GM23248 (cell line): ENCODE measurements at regions not wholly inside any gene's neighbourhood (a gene's known extent, or its start where the extent isn't known, plus 50 kb on each side); places are given as distances from the start of the nearest gene placed in this dataset.

Experiments
- EZH2 ChIP-seq: fragments of 200-600 bp; sonication (generic); IDR thresholded peaks from 2 replicates; pipeline ENCODE4 v1.6.1; 2018; ENCODE audit warnings: antibody characterized with exemption, mild to moderate bottlenecking; ENCODE audit not compliant: insufficient read depth, poor library complexity, severe bottlenecking
- EZH2phosphoT487 ChIP-seq: fragments of 200-600 bp; sonication (generic); IDR thresholded peaks from 2 replicates; pipeline ENCODE4 v1.6.1; 2018; ENCODE audit warnings: antibody characterized with exemption, moderate library complexity, mild to moderate bottlenecking, low read depth; ENCODE audit not compliant: insufficient read depth

DNA sequence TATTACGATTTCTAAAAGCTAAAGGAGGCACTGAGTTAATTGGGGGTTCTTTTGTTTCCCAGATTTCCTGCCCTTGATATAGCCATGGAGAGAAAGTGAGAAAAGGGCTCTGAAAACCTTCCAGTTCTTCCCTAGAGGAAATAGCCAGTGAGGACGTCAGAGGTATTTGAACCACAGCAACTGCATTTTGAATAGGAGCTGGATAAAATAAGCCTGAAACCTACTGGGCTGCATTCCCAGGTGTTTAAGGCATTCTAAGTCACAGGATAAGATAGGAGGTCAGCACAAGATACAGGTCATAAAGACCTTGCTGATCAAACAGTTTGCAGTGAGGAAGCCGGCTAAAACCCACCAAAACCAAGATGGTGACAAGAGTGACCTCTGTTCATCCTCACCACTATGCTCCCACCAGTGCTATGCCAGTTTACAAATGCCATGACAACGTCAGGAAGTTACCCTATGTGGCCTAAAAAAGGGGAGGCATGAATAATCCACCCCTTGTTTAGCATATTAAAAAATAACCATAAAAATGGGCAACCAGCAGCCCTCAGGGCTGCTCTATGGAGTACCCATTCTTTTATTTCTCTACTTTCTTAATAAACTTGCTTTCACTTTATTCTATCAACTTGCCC lies 85.1 kb upstream of the FRMD4A start:
- TF ChIP-seq EZH2: no peak
- no peak for TF ChIP-seq EZH2phosphoT487
